ENCODE measurements at regions not wholly inside any gene's neighbourhood (a gene's known extent, or its start where the extent isn't known, plus 50 kb on each side); places are given as distances from the start of the nearest gene placed in this dataset.
"Not testable (repeated sequence)": the region's sequence is repeated elsewhere in the genome, so short reads cannot be mapped to it uniquely, and the experiment has no call there.

DNA sequence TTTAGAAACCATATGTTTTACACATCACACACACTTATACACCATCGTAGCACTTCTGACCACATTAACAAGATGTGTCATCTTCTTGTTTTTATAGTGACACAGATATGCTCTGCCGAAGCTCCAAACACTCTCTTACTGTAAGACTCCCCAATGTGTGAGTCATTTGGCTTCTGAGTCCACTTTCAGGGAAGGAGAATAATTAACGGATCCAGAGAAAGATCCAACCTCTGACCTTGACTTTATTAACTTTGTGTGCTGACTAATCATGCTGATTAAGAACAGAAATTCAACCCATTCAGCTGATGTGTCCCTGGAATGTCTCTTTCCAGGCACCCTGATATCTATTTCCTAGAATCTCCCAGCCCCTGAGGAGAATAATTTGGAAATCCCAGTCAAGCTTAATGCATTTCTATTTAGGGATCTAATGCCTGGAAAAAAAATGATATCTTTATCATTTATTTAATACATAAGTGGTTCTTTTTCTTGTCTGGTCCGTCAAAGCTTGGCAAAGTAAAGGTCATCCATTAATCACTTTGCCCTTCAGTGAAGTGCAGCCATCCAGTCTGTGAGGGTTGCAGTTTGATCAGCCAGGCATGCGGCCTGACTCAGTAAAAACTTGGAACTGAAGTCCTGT, 615.8 kb upstream of the SYT4 start:
- no peak for FAIRE-seq

- no peak for FAIRE-seq
These were observed 627.0 kb upstream of the SYT4 start for GRCh38 chr18:43904209-43904837.

- no peak for FAIRE-seq
These were observed 636.7 kb upstream of the SYT4 start for GRCh38 chr18:43914018-43914417.

- FAIRE-seq: no peak
These were observed 639.7 kb upstream of the SYT4 start for GRCh38 chr18:43916984-43917383.

GRCh38 chr18:43917520-43917919, 640.2 kb upstream of the SYT4 start:
- FAIRE-seq: no peak

DNA sequence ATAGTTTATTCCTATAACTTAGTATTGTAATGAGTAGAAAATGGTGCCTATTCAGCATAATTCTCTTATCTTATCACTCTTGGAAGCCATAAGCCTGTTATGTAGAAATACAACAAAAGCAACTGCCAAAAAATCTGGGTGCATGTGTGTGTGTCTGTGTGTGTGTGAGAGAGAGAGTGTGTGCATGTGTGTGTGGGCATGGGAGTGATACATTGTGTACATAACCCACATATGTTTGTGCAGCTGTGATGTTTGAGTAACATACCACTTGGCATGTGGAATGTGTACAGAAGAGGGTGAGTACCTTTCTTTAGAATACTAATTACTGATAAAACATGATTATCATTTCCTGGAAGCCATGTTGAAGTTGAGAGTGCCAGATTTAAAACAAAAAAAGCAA, 642.3 kb upstream of the SYT4 start:
- FAIRE-seq: no peak

- FAIRE-seq: no peak
These were observed 654.1 kb upstream of the SYT4 start for GRCh38 chr18:43931439-43931838.

- FAIRE-seq: no peak
These were observed 654.9 kb upstream of the SYT4 start for GRCh38 chr18:43932140-43932539.

DNA sequence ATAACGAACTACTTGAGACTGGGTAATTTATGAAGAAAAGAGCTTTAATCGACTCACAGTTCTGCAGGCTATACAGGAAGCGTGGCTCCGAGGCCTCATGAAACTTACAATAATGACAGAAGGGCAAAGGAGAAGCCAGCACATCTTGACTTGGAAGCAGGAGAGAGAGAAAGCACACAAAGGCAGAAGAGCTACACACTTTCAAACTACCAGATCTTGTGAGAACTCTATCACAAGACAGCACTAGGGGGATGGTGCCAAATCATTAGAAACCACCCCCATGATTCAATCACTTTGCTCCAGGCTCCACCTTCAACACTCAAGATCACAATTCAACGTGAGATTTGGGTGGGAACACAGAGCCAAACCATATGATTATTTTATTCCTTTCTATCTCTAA, 655.9 kb upstream of the SYT4 start:
- FAIRE-seq: no peak

DNA sequence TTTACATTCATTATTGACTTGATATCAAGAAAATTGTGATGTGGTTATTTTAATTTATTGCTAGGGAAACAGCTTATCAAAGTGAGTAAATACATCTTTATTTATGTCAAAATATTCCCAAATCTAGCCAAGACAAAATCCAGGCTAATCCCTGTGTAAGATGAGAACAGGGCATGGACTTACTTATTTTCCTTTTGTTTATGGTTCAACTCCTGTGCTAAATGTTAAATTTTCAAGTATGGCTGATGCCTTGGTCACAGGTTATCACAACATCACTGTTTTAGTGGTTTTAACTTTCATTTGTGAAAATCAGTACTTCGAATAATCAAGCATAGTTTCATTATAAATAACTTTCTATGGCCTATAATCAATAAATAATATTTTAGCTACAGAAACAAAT, 657.0 kb upstream of the SYT4 start:
- no peak for FAIRE-seq

GRCh38 chr18:43934781-43935471, 657.6 kb upstream of the SYT4 start:
- no peak for FAIRE-seq

GRCh38 chr18:43936176-43936575, 658.9 kb upstream of the SYT4 start:
- no peak for FAIRE-seq

- FAIRE-seq: no peak
These were observed 672.0 kb upstream of the SYT4 start for GRCh38 chr18:43949291-43949690.

DNA sequence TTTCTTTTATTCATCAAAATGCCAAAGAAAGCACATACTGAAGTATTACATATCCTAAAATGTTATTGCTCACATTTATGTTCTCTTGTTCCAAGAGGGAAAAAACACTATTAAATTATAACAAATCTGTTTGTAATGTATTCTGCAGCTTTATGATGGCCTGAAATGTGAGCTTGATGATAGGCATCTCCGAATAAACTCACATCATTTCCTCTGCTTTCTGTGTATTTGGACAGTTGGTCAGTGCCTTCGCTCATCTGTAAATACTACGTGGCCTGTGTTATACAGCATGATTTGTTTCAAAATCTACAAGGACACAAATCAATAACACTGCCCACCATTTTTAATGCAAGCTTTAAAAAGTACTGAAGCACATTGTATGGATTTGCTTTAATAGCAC, 672.8 kb upstream of the SYT4 start:
- FAIRE-seq: no peak

DNA sequence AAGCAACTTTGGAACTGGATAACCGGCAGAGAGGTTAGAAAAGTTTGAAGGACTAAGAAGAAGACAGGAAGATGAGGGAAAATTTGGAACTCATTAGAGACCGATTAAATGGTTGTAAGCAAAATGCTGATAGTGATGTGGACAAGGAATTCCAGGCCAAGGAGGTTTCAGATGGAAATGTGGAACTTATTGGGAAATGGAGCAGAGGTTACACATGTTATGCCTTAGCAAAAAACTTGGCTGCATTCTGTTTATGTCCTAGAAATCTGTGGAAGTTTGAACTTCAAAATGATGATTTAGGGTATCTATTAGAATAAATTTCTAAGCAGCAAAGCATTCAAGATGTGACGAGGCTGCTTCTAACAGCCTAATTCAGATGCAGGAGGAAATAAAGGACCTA, 675.1 kb upstream of the SYT4 start:
- FAIRE-seq: no peak

DNA sequence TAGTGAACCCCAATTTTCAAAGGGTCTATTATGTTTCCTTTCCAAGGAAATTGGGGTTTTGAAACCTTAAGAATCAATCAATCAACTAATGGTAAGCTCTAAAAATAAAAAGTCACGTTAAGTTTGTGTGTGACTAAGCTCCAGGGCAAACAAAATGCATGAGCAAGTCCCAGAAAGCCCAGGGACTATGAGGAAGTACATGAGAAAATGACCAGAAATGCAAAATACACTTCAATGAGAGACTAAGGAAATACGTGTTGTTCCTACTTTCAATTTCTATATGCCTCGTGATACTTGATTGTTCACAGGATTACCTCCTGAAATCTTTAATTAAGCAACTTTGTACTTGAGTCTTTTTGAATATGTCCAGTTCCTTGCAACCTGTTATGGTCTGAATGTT, 684.4 kb upstream of the SYT4 start:
- FAIRE-seq: no peak

DNA sequence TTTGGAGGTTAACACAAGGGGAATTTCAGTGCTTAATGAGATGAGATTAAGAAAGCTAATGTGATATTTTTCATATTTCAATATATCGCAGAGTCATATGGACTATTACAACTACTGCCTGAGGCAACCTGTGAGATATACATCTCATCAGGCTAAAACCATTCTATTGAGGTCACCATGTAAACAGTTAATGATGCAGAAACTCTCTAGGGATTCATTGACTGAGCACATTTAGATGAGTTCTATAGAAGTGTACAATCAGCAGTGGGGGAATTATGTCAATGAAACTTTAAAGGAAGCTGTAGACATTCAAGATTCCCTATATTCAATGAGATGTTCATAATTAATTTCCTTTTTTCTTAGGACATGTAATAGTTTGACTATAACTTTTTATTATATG, 687.4 kb upstream of the SYT4 start:
- FAIRE-seq: no peak

DNA sequence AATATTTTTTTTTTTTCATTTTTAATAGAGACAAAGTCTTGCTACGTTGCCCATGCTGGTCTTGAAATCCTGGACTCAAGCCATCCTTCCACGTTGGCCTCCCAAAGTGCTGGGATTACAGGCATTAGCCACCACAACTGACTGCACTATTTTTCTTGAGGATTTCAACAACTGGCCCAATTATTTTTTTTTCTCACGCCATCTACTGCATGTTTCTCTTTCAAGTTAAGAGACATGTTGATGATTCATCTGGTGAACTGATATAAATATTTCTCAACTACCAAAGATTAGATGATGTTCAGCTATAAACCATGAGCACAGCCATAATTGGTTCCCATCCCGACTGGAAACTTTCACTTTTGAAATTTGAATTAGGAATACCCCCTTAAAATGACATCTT, 688.4 kb upstream of the SYT4 start:
- FAIRE-seq: no peak

DNA sequence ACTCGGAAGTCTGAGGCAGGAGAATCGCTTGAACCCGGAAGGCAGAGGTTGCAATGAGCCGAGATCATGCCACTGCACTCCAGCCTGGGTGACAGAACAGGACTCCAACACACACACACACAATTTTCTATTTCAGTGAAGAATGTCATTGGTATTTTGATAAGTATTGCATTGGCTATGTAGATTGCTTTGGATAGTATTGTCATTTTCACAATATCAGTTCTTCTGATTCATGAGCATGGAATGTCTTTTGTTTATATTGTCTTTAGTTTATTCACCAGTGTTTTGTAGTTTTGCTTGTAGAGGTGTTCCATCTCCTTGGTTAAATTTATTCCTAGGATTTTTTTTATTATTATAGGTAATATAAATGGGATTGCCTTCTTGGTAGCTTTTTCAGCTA, 693.4 kb upstream of the SYT4 start:
- no peak for FAIRE-seq

GRCh38 chr18:43978174-43978573, 700.9 kb upstream of the SYT4 start:
- FAIRE-seq: no peak

DNA sequence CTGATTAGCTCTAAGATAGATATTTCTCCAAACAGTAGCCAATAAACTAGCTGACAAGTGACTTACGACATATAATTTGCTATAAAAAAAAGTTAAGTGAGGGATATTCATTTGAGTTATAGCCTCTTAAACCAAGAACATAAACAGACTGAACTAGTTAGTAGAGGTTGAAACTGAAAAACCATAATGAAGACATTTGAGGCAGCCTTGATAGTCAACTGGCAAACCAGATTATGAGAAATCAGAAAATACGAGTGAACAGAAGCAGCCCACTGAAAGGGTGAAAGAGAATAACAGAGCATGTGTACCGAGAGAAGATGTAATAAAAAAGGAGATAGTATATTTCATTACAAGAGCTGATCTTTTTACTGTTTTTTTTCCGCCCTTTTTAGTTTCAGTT, 698.1 kb upstream of the SETBP1 start:
- FAIRE-seq: no peak

DNA sequence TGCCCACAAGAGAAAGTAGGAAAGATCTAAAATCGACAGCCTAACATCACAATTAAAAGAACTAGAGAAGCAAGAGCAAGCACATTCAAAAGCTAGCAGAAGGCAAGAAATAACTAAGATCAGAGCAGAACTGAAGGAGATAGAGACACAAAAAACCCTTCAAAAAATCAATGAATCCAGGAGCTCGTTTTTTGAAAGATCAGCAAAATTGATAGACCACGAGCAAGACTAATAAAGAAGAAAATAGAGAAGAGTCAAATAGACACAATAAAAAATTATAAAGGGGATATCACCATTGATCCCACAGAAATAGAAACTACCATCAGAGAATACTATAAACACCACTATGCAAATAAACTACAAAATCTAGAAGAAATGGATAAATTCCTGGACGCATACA, 693.6 kb upstream of the SETBP1 start:
- FAIRE-seq: not testable (repeated sequence)

DNA sequence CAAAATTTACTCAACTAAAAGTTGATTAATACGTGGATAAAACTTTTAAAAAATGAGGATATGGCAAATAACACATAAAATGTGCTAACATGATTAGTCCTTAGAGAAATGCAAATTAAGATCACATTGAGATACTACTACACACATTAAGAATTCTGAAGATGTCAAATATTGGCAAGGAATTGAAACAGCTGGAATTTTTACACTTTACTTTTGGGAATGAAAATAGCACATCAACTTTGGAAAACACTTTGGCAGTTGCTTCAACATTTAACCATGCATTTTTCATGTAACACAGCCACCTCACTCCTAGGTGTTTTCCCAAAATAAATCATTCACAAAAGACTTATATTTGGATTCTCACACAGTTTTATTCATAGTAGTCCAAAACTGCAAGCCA, 687.9 kb upstream of the SETBP1 start:
- FAIRE-seq: no peak

DNA sequence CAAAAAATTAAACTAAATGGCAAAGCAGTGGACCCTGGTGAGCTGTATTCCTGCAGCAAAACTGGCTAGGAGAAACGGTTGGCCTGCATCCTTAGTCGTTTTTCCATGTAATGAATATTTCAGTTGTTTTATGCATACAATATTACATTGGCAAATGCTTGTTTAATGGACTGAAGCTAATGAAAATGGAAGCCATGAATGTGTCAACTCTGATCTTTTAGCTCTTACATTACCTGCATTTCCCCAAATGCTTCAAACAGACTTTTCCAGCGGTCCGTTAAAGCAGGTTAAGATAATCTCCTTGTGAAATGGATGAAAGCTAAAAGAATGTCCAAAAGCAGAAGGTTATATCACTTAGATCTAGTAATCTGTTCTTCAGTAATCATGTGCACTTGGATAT, 686.3 kb upstream of the SETBP1 start:
- no peak for FAIRE-seq

DNA sequence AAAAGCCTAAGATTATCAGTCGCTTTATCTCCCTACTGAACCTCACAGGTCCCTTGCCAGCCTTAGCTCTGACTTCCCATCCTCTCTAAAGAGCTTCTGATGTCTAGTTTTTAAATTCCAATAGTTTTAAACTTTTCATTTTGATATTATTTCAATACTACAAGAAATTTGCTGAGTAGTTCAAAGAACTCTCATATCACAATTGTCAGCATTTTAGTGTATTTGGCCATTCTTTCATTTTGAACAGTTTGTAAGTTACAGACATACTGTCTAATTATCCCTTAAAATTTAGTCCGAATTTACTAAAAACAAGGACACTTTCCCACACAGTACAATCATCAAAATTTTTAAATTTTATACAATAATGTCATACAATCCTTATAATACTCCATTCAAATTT, 666.8 kb upstream of the SETBP1 start:
- no peak for FAIRE-seq

All from colon (tissue), 2 donors.